HG02973 (cell line): ENCODE measurements at regions not wholly inside any gene's neighbourhood (a gene's known extent, or its start where the extent isn't known, plus 50 kb on each side); places are given as distances from the start of the nearest gene placed in this dataset.

Experiments used
- ATAC-seq: cut with Tn5 transposase; IDR thresholded peaks from one replicate; pipeline ENCODE4 v1.9.1; 2021; ENCODE audit warnings: moderate library complexity; ENCODE audit not compliant: unreplicated experiment

GRCh38 chr2:144333143-144333555 is 186.8 kb downstream of the ZEB2 start:
- ATAC-seq = no peak

- peak; percentile 86 for ATAC-seq
Measured at GRCh38 chr2:144332356-144333142, 187.4 kb downstream of the ZEB2 start.

GRCh38 chr2:144331674-144332355 is 188.1 kb downstream of the ZEB2 start:
- peak; percentile 65 for ATAC-seq

- ATAC-seq = no peak
Measured at GRCh38 chr2:144330951-144331673, 188.8 kb downstream of the ZEB2 start.

- ATAC-seq = no peak
Measured at GRCh38 chr2:144329472-144329871, 190.4 kb downstream of the ZEB2 start.

- no peak for ATAC-seq
Measured at GRCh38 chr2:144328938-144329337, 191.0 kb downstream of the ZEB2 start.

GRCh38 chr2:144326825-144327224 is 193.1 kb downstream of the ZEB2 start:
- no peak for ATAC-seq

GRCh38 chr2:144325086-144325485 is 194.8 kb downstream of the ZEB2 start:
- ATAC-seq = peak; percentile 72

GRCh38 chr2:144324446-144325045 is 195.4 kb downstream of the ZEB2 start:
- peak; percentile 35 for ATAC-seq

GRCh38 chr2:144323946-144324345 is 196.0 kb downstream of the ZEB2 start:
- peak; percentile 44 for ATAC-seq

- ATAC-seq = no peak
Measured at GRCh38 chr2:144322379-144322778, 197.5 kb downstream of the ZEB2 start.

GRCh38 chr2:144320491-144320890 is 199.4 kb downstream of the ZEB2 start:
- no peak for ATAC-seq

- ATAC-seq = no peak
Measured at GRCh38 chr2:144317071-144317738, 202.7 kb downstream of the ZEB2 start.

- no peak for ATAC-seq
Measured at GRCh38 chr2:144310889-144311608, 208.9 kb downstream of the ZEB2 start.

- ATAC-seq = peak; percentile 65
Measured at GRCh38 chr2:144310484-144310883, 209.4 kb downstream of the ZEB2 start.

- ATAC-seq = no peak
Measured at GRCh38 chr2:144307711-144308110, 212.2 kb downstream of the ZEB2 start.

GRCh38 chr2:144304202-144304601 is 215.7 kb downstream of the ZEB2 start:
- ATAC-seq = no peak

GRCh38 chr2:144300632-144301031 is 219.3 kb downstream of the ZEB2 start:
- ATAC-seq = no peak

GRCh38 chr2:144290276-144290675 is 229.6 kb downstream of the ZEB2 start:
- ATAC-seq = no peak

- ATAC-seq = no peak
Measured at GRCh38 chr2:144288438-144288837, 231.5 kb downstream of the ZEB2 start.
